ENCODE measurements at regions not wholly inside any gene's neighbourhood (a gene's known extent, or its start where the extent isn't known, plus 50 kb on each side); places are given as distances from the start of the nearest gene placed in this dataset.

- ChIA-PET CTCF (interaction anchor here (0.7 to 0.9 kb wide), 2 partner anchors 14 to 15 kb away, joined by 3 read pairs; no protein-coding TSS in a partner anchor), SMC1A (ENCODE audit: uncharacterized antibody, unreplicated experiment) (interaction anchor here (1.1 to 1.2 kb wide), 2 partner anchors 51 to 65 kb away, joined by 3 read pairs; no protein-coding TSS in a partner anchor), RAD21 (ENCODE audit: unreplicated experiment) (no interaction called here), POLR2A (no interaction called here)
- no peak overlapping the region for H3K9ac ChIP-seq (ENCODE audit: control insufficient read depth, insufficient read depth, low read length)
- no peak overlapping the region for H3K27ac ChIP-seq (ENCODE audit: control insufficient read depth, insufficient read depth)
- ATAC-seq (no peak), FAIRE-seq (no peak), DNase-seq (ENCODE audit: low read depth, low spot score) (no peak)
- no peak overlapping the region for H2AFZ ChIP-seq (ENCODE audit: control insufficient read depth, low read depth, low read length)
- H3K36me3 ChIP-seq (ENCODE audit: control insufficient read depth in 2 of 2, insufficient read depth in 2 of 2, low read length in 1 of 2) = no peaks in the 10 kb centered on the region
- no peaks in the 10 kb centered on the region; the same call in 2 of the 3 replicates for H3K9me3 ChIP-seq (replicated peaks; ENCODE audit: control insufficient read depth, insufficient read depth, low read length)
- H3K27me3 ChIP-seq (replicated peaks in 1 of 2; ENCODE audit: control insufficient read depth in 2 of 2, insufficient read depth in 2 of 2, low read length in 1 of 2) = no peaks in the 10 kb centered on the region
- no peaks in the 10 kb centered on the region for H3K4me1 ChIP-seq (ENCODE audit: control insufficient read depth, insufficient read depth, low read length)
- H3K4me2 ChIP-seq (ENCODE audit: control insufficient read depth, insufficient read depth) = no peak overlapping the region
- in situ Hi-C loops (cut with MboI) (no loop called here), intact Hi-C loops (cut with micrococcal nuclease; ENCODE audit: unreplicated experiment) (no loop called here)
- no peak overlapping the region for H3K4me3 ChIP-seq
- TF ChIP-seq ZNF622 (IDR thresholded peaks at IDR 0.05) = no peak
- no peak for TF ChIP-seq RAD21 (IDR thresholded peaks at IDR 0.05; ENCODE audit: insufficient read depth, low read depth, low read length)
- WGBS (ENCODE audit: insufficient coverage, insufficient replicate concordance, low lambda C conversion rate, missing lambda C conversion rate) = 38% methylated on average over 3 of the region's 3 CpGs
- no peaks in the 10 kb centered on the region for H3K79me2 ChIP-seq (ENCODE audit: control insufficient read depth, insufficient read depth, low read length)
- BruUV-seq (replicated peaks) = no TSS peak
- H4K20me1 ChIP-seq (ENCODE audit: control insufficient read depth, insufficient read depth) = no peaks in the 10 kb centered on the region
Measured at GRCh38 chr5:82839881-82840280, 237.3 kb downstream of the TMEM167A start.

GRCh38 chr5:82835488-82835887, 241.7 kb downstream of the TMEM167A start:
- FAIRE-seq = no peak
- SMC1A ChIA-PET (ENCODE audit: uncharacterized antibody, unreplicated experiment) = no interaction called here
- TF ChIP-seq NFYB (IDR thresholded peaks at IDR 0.05; ENCODE audit: insufficient read depth, low read depth, low read length) (no peak), YY1 (IDR thresholded peaks at IDR 0.05; ENCODE audit: low read depth, low read length) (no peak), ZNF217 (IDR thresholded peaks at IDR 0.05) (no peak), POLR2AphosphoS5 (IDR thresholded peaks at IDR 0.05; ENCODE audit: low read length) (no peak), EP300 (IDR thresholded peaks at IDR 0.05; ENCODE audit: borderline replicate concordance in 1 of 2, control insufficient read depth in 1 of 2, low read depth in 2 of 2, low read length in 2 of 2) (no peak), ZNF687 (IDR thresholded peaks at IDR 0.05) (no peak), RCOR1 (conservative IDR thresholded peaks at IDR 0.05; ENCODE audit: low read depth, low read length) (no peak), SIX5 (IDR thresholded peaks at IDR 0.05; ENCODE audit: low read depth, low read length, severe bottlenecking) (no peak), SRF (IDR thresholded peaks at IDR 0.05; ENCODE audit: low read depth in 2 of 2, low read length in 2 of 2) (no peak), ZZZ3 (IDR thresholded peaks at IDR 0.05; ENCODE audit: control insufficient read depth, insufficient read length, low read depth) (no peak), SIN3A (IDR thresholded peaks at IDR 0.05; ENCODE audit: low read depth, low read length) (no peak), MYB (IDR thresholded peaks at IDR 0.05; ENCODE audit: borderline replicate concordance, low read depth, low read length) (no peak), TAF1 (IDR thresholded peaks at IDR 0.05; ENCODE audit: borderline replicate concordance, low read depth, low read length) (no peak)

More at GRCh38 chr5:82835488-82835887, 241.7 kb downstream of the TMEM167A start:
- Histone ChIP-seq H3K4me1 (ENCODE audit: control insufficient read depth, insufficient read depth, low read length) (no peaks in the 10 kb centered on the region), H3K27me3 (replicated peaks in 1 of 2; ENCODE audit: control insufficient read depth in 2 of 2, insufficient read depth in 2 of 2, low read length in 1 of 2) (no peaks in the 10 kb centered on the region), H3K36me3 (ENCODE audit: control insufficient read depth in 2 of 2, insufficient read depth in 2 of 2, low read length in 1 of 2) (no peaks in the 10 kb centered on the region), H4K20me1 (ENCODE audit: control insufficient read depth, insufficient read depth) (no peaks in the 10 kb centered on the region), H3K9me3 (replicated peaks; ENCODE audit: control insufficient read depth, insufficient read depth, low read length) (no peaks in the 10 kb centered on the region; the same call in 2 of the 3 replicates), H3K4me2 (ENCODE audit: control insufficient read depth, insufficient read depth) (no peak overlapping the region), H2AFZ (ENCODE audit: control insufficient read depth, low read depth, low read length) (no peak overlapping the region), H3K4me3 (no peak overlapping the region), H3K79me2 (ENCODE audit: control insufficient read depth, insufficient read depth, low read length) (no peaks in the 10 kb centered on the region), H3K27ac (ENCODE audit: control insufficient read depth, insufficient read depth) (no peak overlapping the region), H3K9ac (ENCODE audit: control insufficient read depth, insufficient read depth, low read length) (no peak overlapping the region)
- ChIA-PET POLR2A (no interaction called here), RAD21 (ENCODE audit: unreplicated experiment) (no interaction called here), CTCF (interaction anchor here (0.6 kb wide), 1 partner anchor 194 kb away, joined by 3 read pairs; no protein-coding TSS in a partner anchor)
- in situ Hi-C loops (cut with MboI) (no loop called here), intact Hi-C loops (cut with micrococcal nuclease; ENCODE audit: unreplicated experiment) (no loop called here)
- BruUV-seq (replicated peaks) = no TSS peak
- no peak for ATAC-seq
- no peak for DNase-seq (ENCODE audit: low read depth, low spot score)

All from GM12878 (cell line).